ENCODE measurements at regions not wholly inside any gene's neighbourhood (a gene's known extent, or its start where the extent isn't known, plus 50 kb on each side); places are given as distances from the start of the nearest gene placed in this dataset.

DNA sequence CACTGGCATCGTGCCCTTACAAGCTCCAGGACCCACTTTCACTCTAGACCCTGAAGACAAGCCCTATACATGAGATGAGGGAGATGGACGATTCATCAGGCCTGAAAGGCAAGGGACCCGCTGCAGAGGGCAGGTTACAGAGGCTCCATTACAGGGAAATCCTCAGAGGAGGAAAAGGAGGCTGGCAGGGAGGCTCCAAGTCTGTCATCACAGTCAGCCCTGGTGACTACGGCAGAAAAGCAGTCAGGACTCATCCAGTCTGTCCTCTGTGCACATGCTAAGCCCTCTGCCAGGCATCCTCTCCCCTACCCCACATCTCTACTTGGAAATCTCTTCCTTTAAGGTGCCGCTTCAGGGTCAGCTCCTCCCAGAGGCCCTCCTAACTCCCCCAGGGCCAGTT lies 197.7 kb upstream of the CDH5 start:
- H3K27me3 ChIP-seq, result no peaks in the 10 kb centered on the region
- H3K36me3 ChIP-seq, result no peaks in the 10 kb centered on the region
- H3K4me3 ChIP-seq, result no peak overlapping the region
- no peak for DNase-seq
- TF ChIP-seq, protein P1, sequence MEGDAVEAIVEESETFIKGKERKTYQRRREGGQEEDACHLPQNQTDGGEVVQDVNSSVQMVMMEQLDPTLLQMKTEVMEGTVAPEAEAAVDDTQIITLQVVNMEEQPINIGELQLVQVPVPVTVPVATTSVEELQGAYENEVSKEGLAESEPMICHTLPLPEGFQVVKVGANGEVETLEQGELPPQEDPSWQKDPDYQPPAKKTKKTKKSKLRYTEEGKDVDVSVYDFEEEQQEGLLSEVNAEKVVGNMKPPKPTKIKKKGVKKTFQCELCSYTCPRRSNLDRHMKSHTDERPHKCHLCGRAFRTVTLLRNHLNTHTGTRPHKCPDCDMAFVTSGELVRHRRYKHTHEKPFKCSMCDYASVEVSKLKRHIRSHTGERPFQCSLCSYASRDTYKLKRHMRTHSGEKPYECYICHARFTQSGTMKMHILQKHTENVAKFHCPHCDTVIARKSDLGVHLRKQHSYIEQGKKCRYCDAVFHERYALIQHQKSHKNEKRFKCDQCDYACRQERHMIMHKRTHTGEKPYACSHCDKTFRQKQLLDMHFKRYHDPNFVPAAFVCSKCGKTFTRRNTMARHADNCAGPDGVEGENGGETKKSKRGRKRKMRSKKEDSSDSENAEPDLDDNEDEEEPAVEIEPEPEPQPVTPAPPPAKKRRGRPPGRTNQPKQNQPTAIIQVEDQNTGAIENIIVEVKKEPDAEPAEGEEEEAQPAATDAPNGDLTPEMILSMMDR (IDR thresholded peaks at IDR 0.05), result no peak
- TF ChIP-seq EP300 (IDR thresholded peaks at IDR 0.05), result no peak
- TF ChIP-seq POLR2AphosphoS5 (IDR thresholded peaks at IDR 0.05), result no peak
- no peak for TF ChIP-seq POLR2A (IDR thresholded peaks at IDR 0.05)
- WGBS, 5 donors, result 39 to 75% (median 58%) methylated on average over 5 of the region's 5 CpGs
- no peak overlapping the region for H3K27ac ChIP-seq
- intact Hi-C loops (cut with DNase I; ENCODE audit: low total_unique reads), result no loop called here
- H3K4me1 ChIP-seq, result no peaks in the 10 kb centered on the region
- peaks cover 0 to 9% (median 0%) of the 10 kb centered on the region in 4 donors for H3K9me3 ChIP-seq

DNA sequence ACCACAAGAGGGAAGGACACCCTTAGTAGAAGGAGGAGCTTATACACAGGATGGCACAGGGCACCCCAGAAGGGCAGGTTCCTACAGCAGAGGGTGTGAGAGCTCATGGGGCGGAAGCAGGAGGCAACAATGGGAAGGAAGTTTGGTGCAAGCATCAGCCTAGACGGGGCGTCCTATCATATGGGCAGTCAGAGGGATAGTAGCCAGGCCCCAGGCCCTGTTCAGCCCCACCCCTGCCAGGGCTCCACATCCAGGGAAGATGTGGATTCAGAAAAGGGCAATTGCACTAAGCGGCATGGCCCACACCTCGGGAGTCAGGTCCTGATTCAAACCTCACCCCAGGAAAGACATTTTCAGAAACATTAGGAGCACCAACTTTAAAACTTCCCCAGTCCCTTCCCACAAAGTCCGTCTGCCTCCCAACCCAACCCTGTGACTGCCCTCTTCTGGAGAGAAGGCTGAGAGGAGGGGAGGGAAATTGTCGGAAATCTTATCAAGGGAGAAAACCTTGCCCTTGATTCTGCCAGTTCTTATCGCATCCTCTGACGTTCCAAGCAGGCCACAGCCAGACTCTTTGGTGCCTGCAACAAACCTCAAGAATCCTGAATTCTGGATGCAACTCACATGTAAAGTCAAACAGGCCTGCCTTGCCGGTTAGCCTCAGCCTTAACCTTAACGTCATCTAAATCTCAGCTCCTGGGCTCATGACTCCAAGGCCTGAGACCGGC lies 198.8 kb upstream of the CDH5 start:
- H3K4me3 ChIP-seq, result no peak overlapping the region
- H3K27me3 ChIP-seq, result no peaks in the 10 kb centered on the region
- TF ChIP-seq POLR2A (IDR thresholded peaks at IDR 0.05), result no peak
- TF ChIP-seq, protein P1 (IDR thresholded peaks at IDR 0.05), result no peak
- no peak for TF ChIP-seq POLR2AphosphoS5 (IDR thresholded peaks at IDR 0.05)
- no peak for TF ChIP-seq EP300 (IDR thresholded peaks at IDR 0.05)
- no peaks in the 10 kb centered on the region for H3K4me1 ChIP-seq
- H3K9me3 ChIP-seq, result peaks cover 0 to 9% (median 0%) of the 10 kb centered on the region in 4 donors
- peak in 1 of 2 donors; percentile 30 for DNase-seq
- 59 to 79% (median 67%) methylated on average over 11 to 12 of the region's 12 CpGs for WGBS, 5 donors
- no peaks in the 10 kb centered on the region for H3K36me3 ChIP-seq
- intact Hi-C loops (cut with DNase I; ENCODE audit: low total_unique reads), result no loop called here
- H3K27ac ChIP-seq, result no peak overlapping the region

DNA sequence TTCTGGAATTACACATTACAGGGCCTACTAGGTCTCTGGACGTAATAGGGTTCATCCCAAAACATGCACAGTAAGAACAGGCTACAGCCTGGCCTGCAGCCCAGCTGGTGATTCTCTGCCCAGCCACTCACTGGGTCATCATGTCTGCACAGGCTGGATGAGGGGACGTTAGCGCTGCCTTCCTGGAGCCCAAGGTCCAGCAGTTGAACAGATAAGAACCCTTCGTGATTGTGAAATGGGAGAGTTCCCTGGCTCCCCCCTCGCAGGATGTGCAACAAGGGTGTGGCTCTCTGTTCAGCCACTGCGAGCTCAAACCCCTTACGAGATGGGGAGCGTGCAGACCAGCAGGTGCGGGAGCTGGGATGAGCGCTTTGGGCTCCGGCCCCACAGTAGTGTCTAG lies 200.0 kb upstream of the CDH5 start:
- Histone ChIP-seq H3K4me3 (no peak overlapping the region), H3K27me3 (no peaks in the 10 kb centered on the region), H3K9me3 (peaks cover 0 to 9% (median 0%) of the 10 kb centered on the region in 4 donors), H3K36me3 (no peaks in the 10 kb centered on the region), H3K4me1 (no peaks in the 10 kb centered on the region), H3K27ac (peak overlapping the region in 1 of 5 donors; percentile 15)
- TF ChIP-seq POLR2A (IDR thresholded peaks at IDR 0.05), result no peak
- no peak for TF ChIP-seq EP300 (IDR thresholded peaks at IDR 0.05)
- TF ChIP-seq, protein P1 (IDR thresholded peaks at IDR 0.05), result no peak
- TF ChIP-seq POLR2AphosphoS5 (IDR thresholded peaks at IDR 0.05), result no peak
- no peak for DNase-seq
- intact Hi-C loops (cut with DNase I; ENCODE audit: low total_unique reads), result no loop called here
- WGBS, 5 donors, result 70 to 84% (median 80%) methylated on average over 11 of the region's 11 CpGs

DNA sequence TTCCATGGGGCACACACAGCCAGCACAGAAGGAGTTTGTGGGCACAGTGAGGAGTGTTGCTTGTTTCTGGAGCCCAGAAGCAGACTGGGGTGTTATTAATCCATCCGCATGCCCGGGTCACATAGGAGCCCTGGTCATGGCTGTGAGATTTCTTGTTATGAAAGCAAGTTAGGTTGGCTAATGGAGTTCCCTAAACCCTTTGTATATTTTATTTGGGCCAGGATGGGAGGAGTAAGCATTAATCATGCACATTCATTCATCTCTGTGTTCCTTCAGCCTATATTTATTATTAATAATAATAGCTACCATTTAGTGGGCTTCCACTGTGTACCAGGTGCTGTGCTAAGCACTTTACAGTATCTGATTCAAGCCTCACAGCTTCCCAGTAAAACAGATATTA lies 200.6 kb upstream of the CDH5 start:
- H3K27me3 ChIP-seq, result no peaks in the 10 kb centered on the region
- no peak for DNase-seq
- peaks cover 0 to 9% (median 0%) of the 10 kb centered on the region in 4 donors for H3K9me3 ChIP-seq
- TF ChIP-seq EP300 (IDR thresholded peaks at IDR 0.05) (no peak), POLR2AphosphoS5 (IDR thresholded peaks at IDR 0.05) (no peak), POLR2A (IDR thresholded peaks at IDR 0.05) (no peak)
- TF ChIP-seq, protein P1 (IDR thresholded peaks at IDR 0.05), result no peak
- 44 to 85% (median 65%) methylated on average over 2 of the region's 2 CpGs for WGBS, 5 donors
- H3K36me3 ChIP-seq, result no peaks in the 10 kb centered on the region
- H3K4me3 ChIP-seq, result no peak overlapping the region
- H3K27ac ChIP-seq, result peak overlapping the region in 1 of 5 donors; percentile 15
- no peaks in the 10 kb centered on the region for H3K4me1 ChIP-seq
- intact Hi-C loops (cut with DNase I; ENCODE audit: low total_unique reads), result no loop called here
